ENCODE measurements at regions not wholly inside any gene's neighbourhood (a gene's known extent, or its start where the extent isn't known, plus 50 kb on each side); places are given as distances from the start of the nearest gene placed in this dataset.
"Not testable (repeated sequence)": the region's sequence is repeated elsewhere in the genome, so short reads cannot be mapped to it uniquely, and the experiment has no call there.

DNA sequence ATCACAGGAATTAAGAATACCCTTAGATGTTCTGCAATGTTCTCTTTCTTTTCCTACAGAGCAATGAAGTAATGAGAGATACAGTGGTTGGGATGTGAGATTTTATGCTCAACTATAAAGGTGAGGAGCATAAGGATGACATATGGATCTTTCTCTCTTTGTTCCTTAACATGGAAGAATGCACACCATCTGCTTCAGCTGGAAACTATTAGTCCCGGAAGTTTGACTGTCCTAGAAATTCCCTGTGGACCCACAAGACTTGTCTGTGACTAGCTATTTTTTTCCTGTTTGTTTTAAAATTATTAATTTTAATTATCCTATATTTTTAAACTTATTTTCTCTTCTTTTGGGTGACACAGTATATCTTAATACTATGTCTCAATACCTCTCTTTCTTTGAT, 80.2 kb downstream of the DKK1 start:
- no peak for ATAC-seq

GRCh38 chr10:52400562-52400961, 86.5 kb downstream of the DKK1 start:
- H3K4me3 ChIP-seq (ENCODE audit: low read length) = no peak overlapping the region
- H4K20me1 ChIP-seq (ENCODE audit: low read length) = no peaks in the 10 kb centered on the region
- no TSS peak for BruUV-seq (replicated peaks)
- H3F3A ChIP-seq (ENCODE audit: low read length, unreplicated experiment) = no peaks in the 10 kb centered on the region
- ATAC-seq (peak; percentile 69), DNase-seq (peak; percentile 42)
- no peak overlapping the region for H2AFZ ChIP-seq (ENCODE audit: low read length)
- H3K9me2 ChIP-seq (replicated peaks; ENCODE audit: low read length) = 0 out of 2 replicates have a peak, but pooled peaks cover 6% of the 10 kb centered on the region
- intact Hi-C loops (cut with micrococcal nuclease) = loop anchor here (2.0 kb wide), 1 partner anchor 16 kb away; no protein-coding TSS in a partner anchor
- no peaks in the 10 kb centered on the region for H3K36me3 ChIP-seq (ENCODE audit: low read depth, low read length)
- no peaks in the 10 kb centered on the region for H3K79me2 ChIP-seq (ENCODE audit: low read length)
- no peak overlapping the region for H3K9ac ChIP-seq (ENCODE audit: low read length)
- TF ChIP-seq EZH2phosphoT487 (IDR thresholded peaks at IDR 0.05; ENCODE audit: borderline replicate concordance, low read length) (no peak), EZH2 (IDR thresholded peaks at IDR 0.05; ENCODE audit: low read length, unreplicated experiment) (no peak)
- TF ChIP-seq, protein P1, sequence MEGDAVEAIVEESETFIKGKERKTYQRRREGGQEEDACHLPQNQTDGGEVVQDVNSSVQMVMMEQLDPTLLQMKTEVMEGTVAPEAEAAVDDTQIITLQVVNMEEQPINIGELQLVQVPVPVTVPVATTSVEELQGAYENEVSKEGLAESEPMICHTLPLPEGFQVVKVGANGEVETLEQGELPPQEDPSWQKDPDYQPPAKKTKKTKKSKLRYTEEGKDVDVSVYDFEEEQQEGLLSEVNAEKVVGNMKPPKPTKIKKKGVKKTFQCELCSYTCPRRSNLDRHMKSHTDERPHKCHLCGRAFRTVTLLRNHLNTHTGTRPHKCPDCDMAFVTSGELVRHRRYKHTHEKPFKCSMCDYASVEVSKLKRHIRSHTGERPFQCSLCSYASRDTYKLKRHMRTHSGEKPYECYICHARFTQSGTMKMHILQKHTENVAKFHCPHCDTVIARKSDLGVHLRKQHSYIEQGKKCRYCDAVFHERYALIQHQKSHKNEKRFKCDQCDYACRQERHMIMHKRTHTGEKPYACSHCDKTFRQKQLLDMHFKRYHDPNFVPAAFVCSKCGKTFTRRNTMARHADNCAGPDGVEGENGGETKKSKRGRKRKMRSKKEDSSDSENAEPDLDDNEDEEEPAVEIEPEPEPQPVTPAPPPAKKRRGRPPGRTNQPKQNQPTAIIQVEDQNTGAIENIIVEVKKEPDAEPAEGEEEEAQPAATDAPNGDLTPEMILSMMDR (conservative IDR thresholded peaks at IDR 0.05; ENCODE audit: low read depth, low read length) = no peak
- ChIA-PET POLR2A (ENCODE audit: unreplicated experiment) (no interaction called here), CTCF (no interaction called here)
- peaks cover 10% of the 10 kb centered on the region; the same call in 1 of the 2 replicates for H3K9me3 ChIP-seq (ENCODE audit: low read length)
- H3K27ac ChIP-seq (ENCODE audit: low read length) = no peak overlapping the region
- no peak overlapping the region for H3K4me2 ChIP-seq (ENCODE audit: low read length)
- no peaks in the 10 kb centered on the region for H3K4me1 ChIP-seq (ENCODE audit: insufficient read depth, low read length)
- H3K27me3 ChIP-seq (ENCODE audit: low read length) = no peaks in the 10 kb centered on the region

More for the DNA sequence above, 80.2 kb downstream of the DKK1 start:
- TF ChIP-seq EZH2 (IDR thresholded peaks at IDR 0.05; ENCODE audit: low read length, unreplicated experiment) (no peak), EZH2phosphoT487 (IDR thresholded peaks at IDR 0.05; ENCODE audit: borderline replicate concordance, low read length) (no peak)
- TF ChIP-seq, protein P1 (conservative IDR thresholded peaks at IDR 0.05; ENCODE audit: low read depth, low read length) = no peak
- Histone ChIP-seq H3K36me3 (ENCODE audit: low read depth, low read length) (no peaks in the 10 kb centered on the region), H2AFZ (ENCODE audit: low read length) (no peak overlapping the region), H3K9ac (ENCODE audit: low read length) (no peak overlapping the region), H3K4me1 (ENCODE audit: insufficient read depth, low read length) (peaks cover 5% of the 10 kb centered on the region; the same call in 1 of the 2 replicates), H3K4me3 (ENCODE audit: low read length) (no peak overlapping the region), H3K4me2 (ENCODE audit: low read length) (no peak overlapping the region), H4K20me1 (ENCODE audit: low read length) (no peaks in the 10 kb centered on the region), H3K9me2 (replicated peaks; ENCODE audit: low read length) (no peaks in the 10 kb centered on the region), H3K79me2 (ENCODE audit: low read length) (no peaks in the 10 kb centered on the region), H3K27me3 (ENCODE audit: low read length) (no peaks in the 10 kb centered on the region), H3K9me3 (ENCODE audit: low read length) (no peaks in the 10 kb centered on the region), H3F3A (ENCODE audit: low read length, unreplicated experiment) (no peaks in the 10 kb centered on the region), H3K27ac (ENCODE audit: low read length) (no peak overlapping the region)
- no TSS peak for BruUV-seq (replicated peaks)
- DNase-seq = no peak
- intact Hi-C loops (cut with micrococcal nuclease) = no loop called here
- POLR2A ChIA-PET (ENCODE audit: unreplicated experiment) = no interaction called here
- CTCF ChIA-PET = no interaction called here

- H3K4me2 ChIP-seq (ENCODE audit: low read length); H3K27me3 ChIP-seq (ENCODE audit: low read length); H3K4me3 ChIP-seq (ENCODE audit: low read length); BruUV-seq (replicated peaks); H3K36me3 ChIP-seq (ENCODE audit: low read depth, low read length); DNase-seq; CTCF ChIA-PET; POLR2A ChIA-PET (ENCODE audit: unreplicated experiment); H3K79me2 ChIP-seq (ENCODE audit: low read length); H3F3A ChIP-seq (ENCODE audit: low read length, unreplicated experiment); H3K9ac ChIP-seq (ENCODE audit: low read length); H3K4me1 ChIP-seq (ENCODE audit: insufficient read depth, low read length); intact Hi-C loops (cut with micrococcal nuclease); H2AFZ ChIP-seq (ENCODE audit: low read length); H3K27ac ChIP-seq (ENCODE audit: low read length); H4K20me1 ChIP-seq (ENCODE audit: low read length); ATAC-seq; H3K9me2 ChIP-seq (replicated peaks; ENCODE audit: low read length): not testable (repeated sequence)
- H3K9me3 ChIP-seq (ENCODE audit: low read length) = peaks cover 10% of the 10 kb centered on the region; the same call in 1 of the 2 replicates
Observed at GRCh38 chr10:52403801-52404200, 89.7 kb downstream of the DKK1 start.
